ENCODE measurements at regions not wholly inside any gene's neighbourhood (a gene's known extent, or its start where the extent isn't known, plus 50 kb on each side); places are given as distances from the start of the nearest gene placed in this dataset.

DNA sequence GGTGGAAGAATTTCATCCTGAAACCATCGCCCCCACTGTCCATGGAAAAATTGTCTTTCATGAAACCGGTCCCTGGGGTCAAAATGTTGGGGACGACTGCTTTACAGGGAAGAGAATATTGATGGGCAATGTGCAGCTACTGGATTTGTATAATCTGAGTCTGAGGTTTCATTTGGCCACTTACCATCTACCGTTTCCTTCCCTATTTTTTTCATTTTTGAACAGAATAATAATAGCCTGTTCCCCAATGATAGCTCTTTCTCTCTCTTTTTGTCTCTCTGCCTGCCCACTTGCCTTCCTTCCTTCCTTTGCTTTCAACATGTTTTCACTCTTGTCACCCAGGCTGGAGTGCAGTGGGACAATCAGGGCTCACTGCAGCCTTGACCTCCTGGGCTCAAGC lies 78.3 kb upstream of the TLK1 start:
- Mint-ChIP-seq H3K4me3 (ENCODE audit: low read depth) (no peak overlapping the region), H3K27ac (no peak overlapping the region), H3K4me1 (ENCODE audit: low read depth) (peaks cover 7% of the 10 kb centered on the region), H3K36me3 (ENCODE audit: low read depth) (no peaks in the 10 kb centered on the region), H3K27me3 (ENCODE audit: low read depth) (peaks cover 14% of the 10 kb centered on the region), H3K9me3 (no peaks in the 10 kb centered on the region)
- intact Hi-C loops (cut with micrococcal nuclease): no loop called here
- DNase-seq (ENCODE audit: low spot score): no peak

DNA sequence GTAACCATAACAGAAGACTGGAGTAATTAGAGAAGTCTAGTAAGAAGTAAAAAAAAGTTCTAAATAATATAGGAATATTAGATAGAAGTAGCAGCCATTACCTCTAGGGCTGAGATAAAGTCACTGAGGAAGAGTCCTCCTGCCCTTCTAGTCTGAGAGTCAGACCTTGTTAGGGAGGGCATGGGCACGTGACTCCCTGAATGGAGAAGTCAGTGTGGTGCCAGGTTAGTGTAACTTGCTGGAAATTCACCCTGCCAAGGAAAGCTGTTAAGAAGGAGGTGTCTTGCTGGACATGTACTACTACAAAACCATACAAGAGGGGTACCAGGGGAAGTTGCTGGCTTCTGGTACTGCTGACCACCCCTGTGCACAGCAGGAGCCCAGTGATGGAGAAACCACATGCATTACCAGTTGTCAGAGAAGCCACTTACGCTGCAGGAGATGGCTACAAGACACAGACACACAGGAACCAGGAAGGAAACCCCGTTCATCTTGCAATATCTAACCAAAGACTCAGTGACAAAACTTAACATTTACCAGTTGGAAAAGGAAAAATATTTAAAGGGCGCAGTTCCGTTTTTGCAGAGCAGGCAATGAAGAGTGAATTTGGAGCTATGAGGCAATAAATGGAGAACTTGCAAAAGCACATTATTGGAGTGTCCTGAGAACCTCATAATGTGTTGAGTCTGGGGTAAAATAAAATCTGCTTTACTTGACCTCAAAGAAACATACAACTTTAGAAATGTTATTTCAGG lies 77.2 kb upstream of the TLK1 start:
- Mint-ChIP-seq H3K27ac (no peak overlapping the region), H3K36me3 (ENCODE audit: low read depth) (no peaks in the 10 kb centered on the region), H3K27me3 (ENCODE audit: low read depth) (peaks cover 21% of the 10 kb centered on the region), H3K4me3 (ENCODE audit: low read depth) (no peak overlapping the region), H3K9me3 (no peaks in the 10 kb centered on the region), H3K4me1 (ENCODE audit: low read depth) (peaks cover 7% of the 10 kb centered on the region)
- intact Hi-C loops (cut with micrococcal nuclease): no loop called here
- no peak for DNase-seq (ENCODE audit: low spot score)

DNA sequence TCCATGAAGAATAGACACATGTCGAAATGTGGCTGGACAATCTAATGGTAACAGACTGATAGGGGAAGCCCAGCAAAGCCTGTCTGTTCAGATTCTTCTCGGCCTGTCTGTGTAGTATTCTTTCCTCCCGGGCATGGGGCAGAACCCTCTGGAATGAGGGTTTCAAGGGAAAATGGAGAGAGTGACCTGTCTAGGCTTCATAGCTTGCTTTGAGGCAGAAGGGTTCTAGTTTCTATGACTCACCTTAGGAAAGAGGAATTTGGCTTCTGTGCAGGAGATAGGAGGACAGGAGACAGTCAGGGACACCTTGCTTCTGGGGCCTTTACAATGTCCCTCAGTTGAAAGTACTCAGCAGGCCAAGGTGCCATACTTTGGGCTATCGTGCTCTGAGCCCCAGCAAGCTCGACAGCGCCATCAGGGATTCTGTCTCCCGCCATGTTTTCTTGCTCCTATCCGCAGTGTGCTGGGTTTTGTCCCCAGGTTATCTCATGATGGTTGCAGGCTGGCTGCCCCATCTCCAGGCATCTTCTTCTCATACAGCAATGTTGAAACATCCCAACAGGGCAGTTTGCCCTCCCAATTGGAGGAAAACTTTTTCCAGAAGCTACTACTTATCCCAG lies 74.7 kb upstream of the TLK1 start:
- intact Hi-C loops (cut with micrococcal nuclease): no loop called here
- H3K4me3 Mint-ChIP-seq (ENCODE audit: low read depth): no peak overlapping the region
- DNase-seq (ENCODE audit: low spot score): no peak
- no peaks in the 10 kb centered on the region for H3K9me3 Mint-ChIP-seq
- H3K4me1 Mint-ChIP-seq (ENCODE audit: low read depth): peaks cover 7% of the 10 kb centered on the region
- H3K36me3 Mint-ChIP-seq (ENCODE audit: low read depth): no peaks in the 10 kb centered on the region
- H3K27ac Mint-ChIP-seq: no peak overlapping the region
- H3K27me3 Mint-ChIP-seq (ENCODE audit: low read depth): peaks cover 26% of the 10 kb centered on the region

DNA sequence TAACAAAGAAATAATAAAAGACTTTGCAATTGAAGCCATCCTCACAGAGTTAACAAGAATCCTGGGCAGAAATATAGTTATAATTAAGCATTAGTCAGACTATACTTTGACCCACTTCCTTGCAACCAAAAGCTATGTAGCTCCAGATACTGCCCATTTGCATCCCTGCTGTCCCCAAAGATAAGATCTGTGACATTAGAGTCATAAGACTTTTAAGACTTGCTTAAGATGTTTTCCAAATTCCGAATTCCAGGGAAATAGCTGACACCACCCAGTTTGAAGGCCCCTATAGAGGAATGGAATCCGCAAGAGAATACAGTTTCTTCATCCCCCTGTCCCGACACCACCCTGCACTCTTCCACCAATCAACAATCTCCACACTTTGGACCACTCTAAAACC lies 69.5 kb upstream of the TLK1 start:
- intact Hi-C loops (cut with micrococcal nuclease): no loop called here
- no peak for DNase-seq (ENCODE audit: low spot score)
- H3K9me3 Mint-ChIP-seq: no peaks in the 10 kb centered on the region

DNA sequence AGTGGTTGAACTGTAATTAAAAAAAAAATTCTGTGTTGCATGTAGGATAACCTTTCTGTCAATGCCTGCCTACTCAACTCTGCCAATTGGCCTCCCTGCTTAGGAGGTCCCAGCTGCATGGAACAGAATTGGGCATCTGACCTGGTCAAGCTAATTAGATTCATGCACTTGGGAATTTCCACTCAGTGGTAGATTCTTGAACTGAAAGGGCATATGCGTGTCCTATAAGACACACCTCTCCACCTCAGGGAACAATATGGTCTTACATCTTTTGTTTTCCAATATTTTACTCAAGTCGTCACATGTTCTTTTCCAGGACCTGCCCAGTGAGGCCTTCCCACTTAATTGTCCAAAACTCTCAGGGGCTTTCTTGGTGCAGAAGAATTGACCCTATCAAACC lies 68.1 kb upstream of the TLK1 start:
- H3K27me3 Mint-ChIP-seq (ENCODE audit: low read depth): peaks cover 13% of the 10 kb centered on the region
- DNase-seq (ENCODE audit: low spot score): no peak
- peaks cover 7% of the 10 kb centered on the region for H3K4me1 Mint-ChIP-seq (ENCODE audit: low read depth)
- H3K4me3 Mint-ChIP-seq (ENCODE audit: low read depth): no peak overlapping the region
- H3K9me3 Mint-ChIP-seq: peaks cover 7% of the 10 kb centered on the region
- H3K36me3 Mint-ChIP-seq (ENCODE audit: low read depth): no peaks in the 10 kb centered on the region
- H3K27ac Mint-ChIP-seq: no peak overlapping the region
- intact Hi-C loops (cut with micrococcal nuclease): no loop called here

More for the DNA sequence above, 69.5 kb upstream of the TLK1 start:
- peaks cover 2% of the 10 kb centered on the region for H3K4me1 Mint-ChIP-seq (ENCODE audit: low read depth)
- no peaks in the 10 kb centered on the region for H3K36me3 Mint-ChIP-seq (ENCODE audit: low read depth)
- peaks cover 23% of the 10 kb centered on the region for H3K27me3 Mint-ChIP-seq (ENCODE audit: low read depth)
- H3K27ac Mint-ChIP-seq: no peak overlapping the region
- no peak overlapping the region for H3K4me3 Mint-ChIP-seq (ENCODE audit: low read depth)

DNA sequence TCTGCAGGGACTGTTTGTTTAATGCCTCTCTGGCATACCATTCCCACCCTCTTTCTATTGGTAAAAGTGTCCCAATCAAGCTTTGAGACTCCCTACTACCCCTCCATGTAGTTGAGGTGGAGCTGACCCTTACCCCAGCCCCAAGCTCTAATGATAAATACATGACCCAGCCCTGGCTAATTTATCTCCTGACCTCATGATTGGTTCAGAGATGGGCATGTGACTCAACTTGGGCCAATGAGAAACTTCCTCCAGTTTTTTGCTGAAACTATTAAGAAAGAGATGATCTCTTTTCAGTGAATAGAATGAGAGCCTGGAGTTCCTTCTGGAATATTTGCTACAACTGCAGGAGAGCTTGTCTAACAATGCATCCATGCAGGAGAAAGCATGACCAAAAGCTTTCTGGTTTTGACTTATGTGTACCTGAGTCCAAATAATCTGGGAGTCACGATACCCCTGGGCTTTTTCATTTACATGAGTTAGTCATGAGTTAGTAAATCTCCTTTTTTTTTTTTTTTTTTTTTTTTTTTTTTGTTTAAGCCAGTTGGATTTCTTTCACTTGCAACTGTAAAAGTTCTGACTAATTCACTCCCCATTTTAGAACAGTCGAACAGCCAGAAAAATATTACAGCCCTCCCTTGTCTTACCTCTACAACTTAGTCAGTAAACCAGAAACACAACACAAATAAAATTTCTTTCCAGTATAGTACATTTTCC lies 66.5 kb upstream of the TLK1 start:
- intact Hi-C loops (cut with micrococcal nuclease): no loop called here
- Mint-ChIP-seq H3K4me1 (ENCODE audit: low read depth) (peaks cover 7% of the 10 kb centered on the region), H3K36me3 (ENCODE audit: low read depth) (no peaks in the 10 kb centered on the region), H3K27me3 (ENCODE audit: low read depth) (peaks cover 6% of the 10 kb centered on the region), H3K9me3 (peaks cover 8% of the 10 kb centered on the region), H3K4me3 (ENCODE audit: low read depth) (no peak overlapping the region), H3K27ac (no peak overlapping the region)
- DNase-seq (ENCODE audit: low spot score): no peak

DNA sequence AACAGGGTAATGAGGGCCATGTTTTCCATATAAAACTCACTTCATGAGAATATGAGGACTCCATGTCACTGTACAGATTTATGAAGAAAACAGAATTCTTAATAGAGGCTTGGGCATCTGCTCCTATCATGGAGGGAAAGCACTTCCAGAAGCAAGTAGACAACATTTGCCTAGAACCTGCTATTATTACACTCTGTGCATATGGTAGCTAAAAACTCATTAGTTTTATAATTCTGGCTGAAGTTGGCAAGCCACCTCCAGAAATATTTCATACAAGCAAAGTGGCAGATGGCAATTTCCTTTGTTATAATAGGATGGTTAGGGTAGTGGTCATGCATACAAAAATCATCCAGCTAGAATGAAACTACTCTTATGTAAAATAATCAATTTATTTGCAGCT lies 65.8 kb upstream of the TLK1 start:
- Mint-ChIP-seq H3K27ac (no peak overlapping the region), H3K4me1 (ENCODE audit: low read depth) (peaks cover 7% of the 10 kb centered on the region), H3K9me3 (peaks cover 8% of the 10 kb centered on the region), H3K36me3 (ENCODE audit: low read depth) (no peaks in the 10 kb centered on the region), H3K4me3 (ENCODE audit: low read depth) (no peak overlapping the region), H3K27me3 (ENCODE audit: low read depth) (peaks cover 6% of the 10 kb centered on the region)
- DNase-seq (ENCODE audit: low spot score): no peak
- intact Hi-C loops (cut with micrococcal nuclease): no loop called here

DNA sequence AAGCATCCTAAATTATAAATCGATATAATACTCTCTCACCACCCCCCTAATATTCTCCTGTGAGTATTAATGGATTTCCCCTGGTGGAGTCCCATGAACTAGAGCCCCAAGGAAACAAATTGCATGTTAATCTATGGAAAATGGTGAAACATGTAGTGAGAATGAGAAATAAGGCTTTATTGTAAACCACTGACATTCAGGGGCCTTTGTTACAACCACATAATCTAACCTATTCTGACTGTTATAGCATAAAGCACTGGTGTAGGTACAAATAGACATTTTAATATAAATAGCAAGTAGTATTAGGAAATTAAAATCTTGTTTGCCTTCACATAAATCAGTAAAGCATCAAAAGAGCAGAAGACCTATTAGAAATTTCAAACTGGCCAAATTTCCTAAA lies 65.3 kb upstream of the TLK1 start:
- DNase-seq (ENCODE audit: low spot score): no peak
- peaks cover 8% of the 10 kb centered on the region for H3K9me3 Mint-ChIP-seq
- no peak overlapping the region for H3K27ac Mint-ChIP-seq
- peaks cover 6% of the 10 kb centered on the region for H3K27me3 Mint-ChIP-seq (ENCODE audit: low read depth)
- intact Hi-C loops (cut with micrococcal nuclease): no loop called here
- no peak overlapping the region for H3K4me3 Mint-ChIP-seq (ENCODE audit: low read depth)
- peaks cover 7% of the 10 kb centered on the region for H3K4me1 Mint-ChIP-seq (ENCODE audit: low read depth)
- H3K36me3 Mint-ChIP-seq (ENCODE audit: low read depth): no peaks in the 10 kb centered on the region

DNA sequence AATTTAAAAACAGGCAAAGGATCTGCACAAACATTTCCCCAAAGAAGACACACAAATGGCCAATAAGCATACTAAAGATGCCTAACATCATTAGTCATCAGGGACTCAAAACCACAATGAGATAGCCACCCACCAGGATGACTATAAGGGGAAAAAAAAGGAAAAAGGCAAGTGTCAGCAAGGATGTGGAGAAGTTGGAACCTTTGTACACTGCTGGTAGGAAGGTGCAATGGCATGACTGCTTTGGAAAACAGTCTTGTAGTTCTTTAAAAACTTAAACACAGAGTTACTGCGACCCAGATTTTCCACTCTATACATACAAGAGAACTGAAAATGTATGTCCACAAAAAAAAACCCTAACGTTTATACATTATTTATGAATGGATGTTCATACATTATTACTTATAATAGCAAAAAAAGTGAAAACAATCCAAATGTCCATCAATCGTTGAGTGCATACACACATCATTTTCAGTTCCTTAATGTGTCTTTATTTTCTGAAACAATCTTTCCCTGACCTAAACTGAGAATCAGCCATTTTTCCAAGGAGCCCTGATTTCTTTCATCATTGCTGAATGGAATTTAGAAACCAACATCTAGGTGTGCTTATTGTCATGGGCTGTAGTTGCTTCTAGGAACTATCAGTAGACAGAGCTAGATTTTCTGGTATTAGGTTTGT lies 64.7 kb upstream of the TLK1 start:
- Mint-ChIP-seq H3K36me3 (ENCODE audit: low read depth) (no peaks in the 10 kb centered on the region), H3K27me3 (ENCODE audit: low read depth) (peaks cover 3% of the 10 kb centered on the region), H3K4me1 (ENCODE audit: low read depth) (peaks cover 7% of the 10 kb centered on the region), H3K9me3 (peaks cover 8% of the 10 kb centered on the region), H3K27ac (no peak overlapping the region), H3K4me3 (ENCODE audit: low read depth) (no peak overlapping the region)
- intact Hi-C loops (cut with micrococcal nuclease): no loop called here
- no peak for DNase-seq (ENCODE audit: low spot score)

DNA sequence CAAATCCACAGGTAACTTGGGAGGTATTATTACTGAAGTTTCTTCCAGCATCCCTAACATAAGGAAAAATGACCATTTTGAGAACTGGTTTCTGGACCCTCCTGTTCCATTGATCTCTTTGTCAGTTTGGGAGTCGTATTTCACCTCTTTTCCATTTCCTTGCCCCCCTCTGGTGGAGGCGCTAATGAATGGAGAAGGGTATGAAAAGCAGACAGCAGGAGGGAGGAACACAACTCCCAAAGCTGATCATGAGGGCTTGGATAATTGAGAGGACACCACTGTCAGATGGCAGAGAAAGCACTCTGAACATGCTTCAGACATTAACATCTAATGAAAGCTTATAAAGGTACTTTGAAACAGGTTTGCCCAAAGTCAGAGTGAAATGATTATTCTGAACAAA lies 56.6 kb upstream of the TLK1 start:
- Mint-ChIP-seq H3K36me3 (ENCODE audit: low read depth) (peaks cover 7% of the 10 kb centered on the region), H3K4me3 (ENCODE audit: low read depth) (no peak overlapping the region)
- intact Hi-C loops (cut with micrococcal nuclease): no loop called here

DNA sequence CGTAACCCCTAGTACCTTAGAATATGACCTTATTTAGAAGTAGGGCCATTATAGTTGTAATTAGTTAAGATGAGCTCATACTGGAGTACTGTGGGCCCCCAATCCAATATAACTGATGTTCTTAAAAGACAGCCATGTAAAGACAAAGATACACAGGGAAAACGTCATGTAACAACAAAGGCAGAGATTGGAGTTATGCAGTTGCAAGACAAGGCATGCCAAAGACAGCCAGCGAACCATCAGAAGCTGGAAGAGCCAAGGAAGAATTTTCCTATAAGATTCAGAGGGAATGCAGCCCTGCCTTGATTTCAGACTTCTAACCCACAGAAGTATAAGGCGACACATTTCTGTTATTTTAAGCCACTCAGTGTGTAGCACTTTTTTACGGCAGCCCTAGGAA lies 55.9 kb upstream of the TLK1 start:
- DNase-seq (ENCODE audit: low spot score): no peak
- Mint-ChIP-seq H3K4me1 (ENCODE audit: low read depth) (peaks cover 10% of the 10 kb centered on the region), H3K27ac (no peak overlapping the region), H3K36me3 (ENCODE audit: low read depth) (peaks cover 7% of the 10 kb centered on the region), H3K27me3 (ENCODE audit: low read depth) (no peaks in the 10 kb centered on the region), H3K4me3 (ENCODE audit: low read depth) (no peak overlapping the region), H3K9me3 (peaks cover 24% of the 10 kb centered on the region)
- intact Hi-C loops (cut with micrococcal nuclease): no loop called here

More for the DNA sequence above, 56.6 kb upstream of the TLK1 start:
- H3K9me3 Mint-ChIP-seq: peaks cover 24% of the 10 kb centered on the region
- no peak for DNase-seq (ENCODE audit: low spot score)
- no peaks in the 10 kb centered on the region for H3K27me3 Mint-ChIP-seq (ENCODE audit: low read depth)
- H3K27ac Mint-ChIP-seq: no peak overlapping the region
- peaks cover 8% of the 10 kb centered on the region for H3K4me1 Mint-ChIP-seq (ENCODE audit: low read depth)

DNA sequence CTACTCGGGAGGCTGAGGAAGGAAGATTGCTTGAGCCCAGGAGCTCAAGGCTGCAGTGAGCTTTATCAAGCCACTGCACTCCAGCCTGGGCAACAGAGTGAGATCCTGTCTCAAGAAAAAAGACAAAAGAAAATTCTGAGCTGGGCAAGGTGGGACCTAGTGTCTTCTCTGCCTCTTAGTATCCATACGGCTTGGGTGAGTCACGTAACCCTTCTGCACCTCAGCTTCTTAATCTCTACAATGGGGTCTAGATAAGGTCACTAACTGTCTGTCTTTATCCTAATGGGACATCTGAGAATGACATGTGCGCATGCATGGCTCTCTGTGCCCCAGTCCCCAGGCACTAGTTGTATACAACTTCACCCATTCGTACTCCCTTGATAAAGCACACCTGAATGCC lies 53.4 kb upstream of the TLK1 start:
- H3K36me3 Mint-ChIP-seq (ENCODE audit: low read depth): peaks cover 4% of the 10 kb centered on the region
- peaks cover 18% of the 10 kb centered on the region for H3K9me3 Mint-ChIP-seq
- no peak overlapping the region for H3K27ac Mint-ChIP-seq
- DNase-seq (ENCODE audit: low spot score): no peak
- no peaks in the 10 kb centered on the region for H3K27me3 Mint-ChIP-seq (ENCODE audit: low read depth)
- H3K4me1 Mint-ChIP-seq (ENCODE audit: low read depth): peaks cover 26% of the 10 kb centered on the region
- H3K4me3 Mint-ChIP-seq (ENCODE audit: low read depth): no peak overlapping the region
- intact Hi-C loops (cut with micrococcal nuclease): no loop called here
